Stimulated activated CD4-positive, alpha-beta T cell treated with anti-CD3 and anti-CD28 coated beads, TNF-alpha, amount 100 ng/mL, for 1 hour (primary cell): ENCODE measurements at regions not wholly inside any gene's neighbourhood (a gene's known extent, or its start where the extent isn't known, plus 50 kb on each side); places are given as distances from the start of the nearest gene placed in this dataset.

Experiments
- DNase-seq, 3 donors: peaks; one replicate each; pipeline ENCODE4 v3.0.0-alpha.2; 2020; ENCODE audit warnings: low read depth in 3 of 3, low spot score in 1 of 3

- DNase-seq = no peak
Observed at GRCh38 chr12:65651060-65651459, 173.2 kb upstream of the HMGA2 start.

- no peak for DNase-seq
Observed at GRCh38 chr12:65653321-65653720, 171.0 kb upstream of the HMGA2 start.

- DNase-seq = no peak
Observed at GRCh38 chr12:65653946-65654629, 170.2 kb upstream of the HMGA2 start.

GRCh38 chr12:65655074-65655493 lies 169.2 kb upstream of the HMGA2 start:
- no peak for DNase-seq

- no peak for DNase-seq
Observed at GRCh38 chr12:65656156-65656882, 168.0 kb upstream of the HMGA2 start.

- DNase-seq = no peak
Observed at GRCh38 chr12:65656891-65657351, 167.4 kb upstream of the HMGA2 start.

- DNase-seq = no peak
Observed at GRCh38 chr12:65657635-65658034, 166.6 kb upstream of the HMGA2 start.

- no peak for DNase-seq
Observed at GRCh38 chr12:65658360-65658759, 165.9 kb upstream of the HMGA2 start.

- DNase-seq = no peak
Observed at GRCh38 chr12:65659681-65660080, 164.6 kb upstream of the HMGA2 start.

GRCh38 chr12:65660096-65660495 lies 164.2 kb upstream of the HMGA2 start:
- DNase-seq = no peak

GRCh38 chr12:65660836-65661235 lies 163.4 kb upstream of the HMGA2 start:
- no peak for DNase-seq

- DNase-seq = no peak
Observed at GRCh38 chr12:65662590-65662989, 161.7 kb upstream of the HMGA2 start.

- DNase-seq = no peak
Observed at GRCh38 chr12:65663097-65663496, 161.2 kb upstream of the HMGA2 start.

- DNase-seq = no peak
Observed at GRCh38 chr12:65663648-65664047, 160.6 kb upstream of the HMGA2 start.

- DNase-seq = no peak
Observed at GRCh38 chr12:65664715-65665250, 159.5 kb upstream of the HMGA2 start.

- no peak for DNase-seq
Observed at GRCh38 chr12:65665817-65666216, 158.5 kb upstream of the HMGA2 start.

GRCh38 chr12:65666876-65667275 lies 157.4 kb upstream of the HMGA2 start:
- DNase-seq = no peak

- no peak for DNase-seq
Observed at GRCh38 chr12:65667932-65668331, 156.4 kb upstream of the HMGA2 start.

GRCh38 chr12:65668981-65669695 lies 155.1 kb upstream of the HMGA2 start:
- no peak for DNase-seq

- no peak for DNase-seq
Observed at GRCh38 chr12:65670775-65671174, 153.5 kb upstream of the HMGA2 start.

- DNase-seq = no peak
Observed at GRCh38 chr12:65672441-65672840, 151.8 kb upstream of the HMGA2 start.
